Glutamatergic neuron (in vitro differentiated cells): ENCODE measurements at regions not wholly inside any gene's neighbourhood (a gene's known extent, or its start where the extent isn't known, plus 50 kb on each side); places are given as distances from the start of the nearest gene placed in this dataset.
A peak's percentile ranks its signal among the peaks of the same experiment; 100 is the strongest.

Experiments
- DNase-seq: peaks from one replicate; pipeline ENCODE4 v3.0.0; 2022
- H3K27ac Mint-ChIP-seq: one replicate; pipeline ENCODE4 v1.8.0; 2020; ENCODE audit warnings: mild to moderate bottlenecking, mixed read lengths, inconsistent platforms; ENCODE audit not compliant: unreplicated experiment
- H3K27me3 Mint-ChIP-seq: one replicate; pipeline ENCODE4 v1.8.0; 2020; ENCODE audit warnings: mild to moderate bottlenecking, moderate library complexity, mixed read lengths, inconsistent platforms; ENCODE audit not compliant: unreplicated experiment
- H3K36me3 Mint-ChIP-seq: one replicate; pipeline ENCODE4 v1.8.0; 2020; ENCODE audit warnings: mild to moderate bottlenecking, mixed read lengths, inconsistent platforms; ENCODE audit not compliant: unreplicated experiment
- H3K4me1 Mint-ChIP-seq: one replicate; pipeline ENCODE4 v1.8.0; 2020; ENCODE audit warnings: mild to moderate bottlenecking, low read depth, mixed read lengths, inconsistent platforms; ENCODE audit not compliant: unreplicated experiment
- H3K4me3 Mint-ChIP-seq: one replicate; pipeline ENCODE4 v1.8.0; 2020; ENCODE audit warnings: mild to moderate bottlenecking, mixed read lengths, inconsistent platforms; ENCODE audit not compliant: unreplicated experiment
- H3K9me3 Mint-ChIP-seq: one replicate; pipeline ENCODE4 v1.8.0; 2020; ENCODE audit warnings: mild to moderate bottlenecking, moderate library complexity, mixed read lengths, inconsistent platforms; ENCODE audit not compliant: unreplicated experiment
- CTCF ChIP-seq: fragments of 200-600 bp; sonication (generic); IDR thresholded peaks from one replicate; pipeline ENCODE4 v1.5.0; 2021; ENCODE audit not compliant: partially characterized antibody, unreplicated experiment

GRCh38 chr5:165325221-165325620, 1819.8 kb downstream of the MAT2B start:
- no peak overlapping the region for H3K4me3 Mint-ChIP-seq
- H3K36me3 Mint-ChIP-seq, result no peaks in the 10 kb centered on the region
- H3K27me3 Mint-ChIP-seq, result no peaks in the 10 kb centered on the region
- no peaks in the 10 kb centered on the region for H3K9me3 Mint-ChIP-seq
- DNase-seq, result no peak
- TF ChIP-seq CTCF, result no peak
- H3K4me1 Mint-ChIP-seq, result peaks cover 23% of the 10 kb centered on the region
- peak overlapping the region; percentile 10 for H3K27ac Mint-ChIP-seq

DNA sequence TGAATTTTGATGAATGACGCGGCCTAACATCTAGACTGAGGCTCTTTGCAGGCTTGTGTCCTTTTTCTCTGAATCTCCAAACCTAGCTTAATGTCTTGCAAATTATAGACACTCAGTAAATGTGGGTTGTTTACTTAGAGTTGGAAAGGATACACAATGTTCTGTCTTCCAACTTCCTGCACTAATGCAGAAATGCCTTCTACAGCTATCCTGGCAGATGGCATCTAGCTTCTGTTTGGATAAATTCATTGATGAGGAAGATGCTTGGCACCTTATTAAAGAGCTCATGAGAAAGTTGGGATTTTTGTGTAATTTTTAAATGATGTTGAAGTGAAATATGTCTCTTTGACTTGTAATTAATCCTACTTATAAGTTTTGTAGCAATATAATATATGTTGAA, 1822.2 kb downstream of the MAT2B start:
- no peak for DNase-seq
- no peaks in the 10 kb centered on the region for H3K36me3 Mint-ChIP-seq
- H3K4me1 Mint-ChIP-seq, result peaks cover 23% of the 10 kb centered on the region
- H3K4me3 Mint-ChIP-seq, result no peak overlapping the region
- H3K27ac Mint-ChIP-seq, result no peak overlapping the region
- no peaks in the 10 kb centered on the region for H3K27me3 Mint-ChIP-seq
- H3K9me3 Mint-ChIP-seq, result no peaks in the 10 kb centered on the region
- TF ChIP-seq CTCF, result no peak

DNA sequence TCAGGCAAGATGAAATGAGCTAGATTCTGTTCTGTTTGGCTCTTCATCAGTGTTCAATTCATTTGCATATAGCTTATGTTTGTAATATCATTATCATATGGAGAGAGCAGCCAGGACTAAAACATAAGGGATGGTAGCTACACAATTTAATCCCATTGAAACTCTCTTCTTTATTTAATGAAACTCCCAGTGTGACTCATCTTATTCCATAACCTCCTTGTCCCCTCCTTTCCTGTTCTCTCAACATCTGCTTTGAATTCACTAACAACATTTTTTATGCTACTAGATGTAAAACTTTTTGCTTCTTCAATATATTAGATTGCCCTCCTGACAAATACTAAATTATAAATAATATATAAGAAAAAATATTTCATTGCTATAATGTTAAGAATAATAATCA, 1823.4 kb downstream of the MAT2B start:
- no peak overlapping the region for H3K4me3 Mint-ChIP-seq
- H3K36me3 Mint-ChIP-seq, result no peaks in the 10 kb centered on the region
- peaks cover 23% of the 10 kb centered on the region for H3K4me1 Mint-ChIP-seq
- H3K9me3 Mint-ChIP-seq, result no peaks in the 10 kb centered on the region
- H3K27me3 Mint-ChIP-seq, result no peaks in the 10 kb centered on the region
- DNase-seq, result no peak
- TF ChIP-seq CTCF, result no peak
- no peak overlapping the region for H3K27ac Mint-ChIP-seq

- H3K9me3 Mint-ChIP-seq, result no peaks in the 10 kb centered on the region
- no peak overlapping the region for H3K4me3 Mint-ChIP-seq
- no peaks in the 10 kb centered on the region for H3K36me3 Mint-ChIP-seq
- H3K27ac Mint-ChIP-seq, result no peak overlapping the region
- DNase-seq, result no peak
- peaks cover 4% of the 10 kb centered on the region for H3K4me1 Mint-ChIP-seq
- no peaks in the 10 kb centered on the region for H3K27me3 Mint-ChIP-seq
- TF ChIP-seq CTCF, result no peak
Observed at GRCh38 chr5:165333623-165334022, 1828.2 kb downstream of the MAT2B start.

DNA sequence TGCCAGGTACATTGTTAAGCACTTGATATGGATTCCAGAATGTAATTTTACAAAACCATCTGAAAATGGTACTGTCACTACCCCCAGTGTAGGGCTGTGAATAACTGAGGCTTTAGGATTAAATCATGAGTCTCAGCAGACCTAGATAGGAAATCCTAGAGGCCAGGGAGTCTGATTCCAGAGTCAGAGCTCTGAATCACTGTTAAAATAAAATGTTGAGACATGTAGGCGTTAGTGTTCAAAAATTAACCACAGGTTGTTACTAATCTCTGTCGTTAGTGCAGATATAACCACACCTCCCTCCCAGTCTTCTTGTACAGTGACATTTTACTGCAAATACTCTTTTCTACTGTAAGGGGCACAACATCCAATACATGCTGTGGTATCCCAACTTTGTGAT, 1828.8 kb downstream of the MAT2B start:
- TF ChIP-seq CTCF, result no peak
- H3K27ac Mint-ChIP-seq, result no peak overlapping the region
- H3K27me3 Mint-ChIP-seq, result no peaks in the 10 kb centered on the region
- H3K4me1 Mint-ChIP-seq, result no peaks in the 10 kb centered on the region
- H3K36me3 Mint-ChIP-seq, result no peaks in the 10 kb centered on the region
- H3K9me3 Mint-ChIP-seq, result no peaks in the 10 kb centered on the region
- no peak overlapping the region for H3K4me3 Mint-ChIP-seq
- DNase-seq, result no peak
